ENCODE measurements at regions not wholly inside any gene's neighbourhood (a gene's known extent, or its start where the extent isn't known, plus 50 kb on each side); places are given as distances from the start of the nearest gene placed in this dataset.

- TF ChIP-seq, protein P1, sequence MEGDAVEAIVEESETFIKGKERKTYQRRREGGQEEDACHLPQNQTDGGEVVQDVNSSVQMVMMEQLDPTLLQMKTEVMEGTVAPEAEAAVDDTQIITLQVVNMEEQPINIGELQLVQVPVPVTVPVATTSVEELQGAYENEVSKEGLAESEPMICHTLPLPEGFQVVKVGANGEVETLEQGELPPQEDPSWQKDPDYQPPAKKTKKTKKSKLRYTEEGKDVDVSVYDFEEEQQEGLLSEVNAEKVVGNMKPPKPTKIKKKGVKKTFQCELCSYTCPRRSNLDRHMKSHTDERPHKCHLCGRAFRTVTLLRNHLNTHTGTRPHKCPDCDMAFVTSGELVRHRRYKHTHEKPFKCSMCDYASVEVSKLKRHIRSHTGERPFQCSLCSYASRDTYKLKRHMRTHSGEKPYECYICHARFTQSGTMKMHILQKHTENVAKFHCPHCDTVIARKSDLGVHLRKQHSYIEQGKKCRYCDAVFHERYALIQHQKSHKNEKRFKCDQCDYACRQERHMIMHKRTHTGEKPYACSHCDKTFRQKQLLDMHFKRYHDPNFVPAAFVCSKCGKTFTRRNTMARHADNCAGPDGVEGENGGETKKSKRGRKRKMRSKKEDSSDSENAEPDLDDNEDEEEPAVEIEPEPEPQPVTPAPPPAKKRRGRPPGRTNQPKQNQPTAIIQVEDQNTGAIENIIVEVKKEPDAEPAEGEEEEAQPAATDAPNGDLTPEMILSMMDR (IDR thresholded peaks at IDR 0.05 in 2 of 3, conservative IDR thresholded peaks at IDR 0.05 in 1 of 3; ENCODE audit: borderline replicate concordance in 1 of 3, insufficient read depth in 1 of 3, low read depth in 2 of 3, low read length in 2 of 3), result peak in 1 of 3 experiments; percentile 15; a peak in 1 of 6 replicates
- TF ChIP-seq ZBTB33 (IDR thresholded peaks at IDR 0.05; ENCODE audit: extremely low read depth, insufficient replicate concordance, low read length) (no peak), EZH2 (IDR thresholded peaks at IDR 0.05) (no peak), YY1 (IDR thresholded peaks at IDR 0.05; ENCODE audit: extremely low read depth, insufficient replicate concordance, low read depth, low read length) (no peak), POLR2A (IDR thresholded peaks at IDR 0.05; ENCODE audit: borderline replicate concordance, extremely low read depth, insufficient read depth, insufficient read length) (no peak), POLR2AphosphoS5 (IDR thresholded peaks at IDR 0.05; ENCODE audit: low read depth, low read length) (no peak), SP1 (IDR thresholded peaks at IDR 0.05; ENCODE audit: low read depth) (no peak), ZNF274 (IDR thresholded peaks at IDR 0.05; ENCODE audit: low read depth, low read length) (no peak), RAD21 (IDR thresholded peaks at IDR 0.05; ENCODE audit: low read depth) (peak; percentile 40), FOSL1 (IDR thresholded peaks at IDR 0.05; ENCODE audit: low read depth) (no peak)
- TF ChIP-seq, protein P2, sequence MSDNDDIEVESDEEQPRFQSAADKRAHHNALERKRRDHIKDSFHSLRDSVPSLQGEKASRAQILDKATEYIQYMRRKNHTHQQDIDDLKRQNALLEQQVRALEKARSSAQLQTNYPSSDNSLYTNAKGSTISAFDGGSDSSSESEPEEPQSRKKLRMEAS (IDR thresholded peaks at IDR 0.05), result no peak
Measured at GRCh38 chr10:121302541-121303180, 295.6 kb downstream of the FGFR2 start.
